ENCODE measurements at regions not wholly inside any gene's neighbourhood (a gene's known extent, or its start where the extent isn't known, plus 50 kb on each side); places are given as distances from the start of the nearest gene placed in this dataset.

DNA sequence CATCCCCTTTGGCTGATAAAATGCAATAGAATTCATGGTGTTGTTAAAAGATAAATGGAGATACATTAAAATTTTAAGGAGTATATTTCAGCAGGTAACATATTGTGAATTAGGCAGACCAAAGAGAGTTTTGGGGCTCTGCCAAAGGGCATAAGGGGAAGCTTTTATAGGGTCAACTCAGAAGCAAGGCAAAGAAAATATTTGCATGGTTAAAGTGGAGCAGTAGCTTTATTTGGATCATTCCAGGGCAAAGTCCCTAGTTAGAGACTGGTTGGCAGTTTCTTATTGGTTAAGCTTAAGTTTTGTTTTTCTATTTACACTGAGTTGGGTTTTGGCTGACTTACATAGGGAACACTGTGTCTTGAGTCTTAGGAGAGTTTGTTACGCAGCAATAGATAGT is 75.1 kb upstream of the CA10 start:
- TF ChIP-seq, protein P1, sequence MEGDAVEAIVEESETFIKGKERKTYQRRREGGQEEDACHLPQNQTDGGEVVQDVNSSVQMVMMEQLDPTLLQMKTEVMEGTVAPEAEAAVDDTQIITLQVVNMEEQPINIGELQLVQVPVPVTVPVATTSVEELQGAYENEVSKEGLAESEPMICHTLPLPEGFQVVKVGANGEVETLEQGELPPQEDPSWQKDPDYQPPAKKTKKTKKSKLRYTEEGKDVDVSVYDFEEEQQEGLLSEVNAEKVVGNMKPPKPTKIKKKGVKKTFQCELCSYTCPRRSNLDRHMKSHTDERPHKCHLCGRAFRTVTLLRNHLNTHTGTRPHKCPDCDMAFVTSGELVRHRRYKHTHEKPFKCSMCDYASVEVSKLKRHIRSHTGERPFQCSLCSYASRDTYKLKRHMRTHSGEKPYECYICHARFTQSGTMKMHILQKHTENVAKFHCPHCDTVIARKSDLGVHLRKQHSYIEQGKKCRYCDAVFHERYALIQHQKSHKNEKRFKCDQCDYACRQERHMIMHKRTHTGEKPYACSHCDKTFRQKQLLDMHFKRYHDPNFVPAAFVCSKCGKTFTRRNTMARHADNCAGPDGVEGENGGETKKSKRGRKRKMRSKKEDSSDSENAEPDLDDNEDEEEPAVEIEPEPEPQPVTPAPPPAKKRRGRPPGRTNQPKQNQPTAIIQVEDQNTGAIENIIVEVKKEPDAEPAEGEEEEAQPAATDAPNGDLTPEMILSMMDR (conservative IDR thresholded peaks at IDR 0.05 in 1 of 2, IDR thresholded peaks at IDR 0.05 in 1 of 2; ENCODE audit: extremely low read depth in 1 of 2, insufficient read depth in 1 of 2, low read depth in 1 of 2, low read length in 2 of 2): no peak
- TF ChIP-seq EZH2 (IDR thresholded peaks at IDR 0.05; ENCODE audit: borderline replicate concordance, low read length): no peak

Data from mammary epithelial cell (primary cell).